Neural cell (in vitro differentiated cells): ENCODE measurements at regions not wholly inside any gene's neighbourhood (a gene's known extent, or its start where the extent isn't known, plus 50 kb on each side); places are given as distances from the start of the nearest gene placed in this dataset.

Experiments
- H2AFZ ChIP-seq: fragments of 200-600, 300-800 bp; sonication (generic), shearing (Covaris generic); 2 replicates; pipeline ENCODE4 v1.6.0; 2014; ENCODE audit warnings: low read depth, mild to moderate bottlenecking, antibody characterized with exemption, low read length, moderate library complexity
- H3F3A ChIP-seq: fragments of 200-600 bp; shearing (Covaris generic); 2 replicates; pipeline ENCODE4 v1.6.1; 2016; ENCODE audit warnings: mild to moderate bottlenecking, moderate library complexity, mixed read lengths, antibody characterized with exemption, low read length; ENCODE audit not compliant: insufficient read depth, poor library complexity, severe bottlenecking
- H3K27ac ChIP-seq: fragments of 200-600, 300-800 bp; sonication (generic), shearing (Covaris generic); 2 replicates; pipeline ENCODE4 v1.5.1; 2014; ENCODE audit warnings: mild to moderate bottlenecking, low read length, moderate library complexity
- H3K27me3 ChIP-seq: fragments of 300-800, 200-600 bp; sonication (generic), shearing (Covaris generic); 2 replicates; pipeline ENCODE4 v1.6.0; 2014; ENCODE audit warnings: mild to moderate bottlenecking, low read depth, low read length, moderate library complexity; ENCODE audit not compliant: insufficient read depth
- H3K36me3 ChIP-seq: fragments of 300-800, 200-600 bp; sonication (generic), shearing (Covaris generic); 2 replicates; pipeline ENCODE4 v1.5.1; 2014; ENCODE audit warnings: mild to moderate bottlenecking, antibody characterized with exemption, low read length, moderate library complexity; ENCODE audit not compliant: insufficient read depth
- H3K4me2 ChIP-seq: fragments of 300-800, 200-600 bp; sonication (generic), shearing (Covaris generic); 2 replicates; pipeline ENCODE4 v1.6.0; 2014; ENCODE audit warnings: mild to moderate bottlenecking, low read length
- H3K4me3 ChIP-seq: fragments of 300-800, 200-600 bp; sonication (generic), shearing (Covaris generic); 2 replicates; pipeline ENCODE4 v1.5.1; 2014; ENCODE audit warnings: mild to moderate bottlenecking, low read length, moderate library complexity
- H3K79me2 ChIP-seq: fragments of 200-600 bp; shearing (Covaris generic); replicated peaks from 2 replicates; pipeline ENCODE4 v1.6.0; 2014; ENCODE audit warnings: mild to moderate bottlenecking, low read length, moderate library complexity; ENCODE audit not compliant: insufficient read depth
- H3K9ac ChIP-seq: fragments of 300-800, 200-600 bp; sonication (generic), shearing (Covaris generic); 2 replicates; pipeline ENCODE4 v1.6.1; 2016; ENCODE audit warnings: mild to moderate bottlenecking, low read length, mixed read lengths
- H3K9me2 ChIP-seq: fragments of 200-600 bp; shearing (Covaris generic); 2 replicates; pipeline ENCODE4 v1.6.1; 2016; ENCODE audit warnings: mild to moderate bottlenecking, low read length, mixed read lengths; ENCODE audit not compliant: insufficient read depth
- H3K9me3 ChIP-seq: fragments of 200-600, 300-800 bp; sonication (generic), shearing (Covaris generic); 2 replicates; pipeline ENCODE4 v1.6.1; 2016; ENCODE audit warnings: mild to moderate bottlenecking, mixed run types, low read length, moderate library complexity, mixed read lengths
- H4K20me1 ChIP-seq: fragments of 200-600 bp; shearing (Covaris generic); 2 replicates; pipeline ENCODE4 v1.6.1; 2016; ENCODE audit warnings: mild to moderate bottlenecking, mixed run types; ENCODE audit not compliant: insufficient read depth
- EP300 ChIP-seq: fragments of 450-650 bp; conservative IDR thresholded peaks from 2 replicates; pipeline ENCODE4 v1.6.1; 2014; ENCODE audit warnings: antibody characterized with exemption, mild to moderate bottlenecking, moderate library complexity; ENCODE audit not compliant: poor library complexity, severe bottlenecking
- EZH2 ChIP-seq: fragments of 200-600, 300-800 bp; shearing (Covaris generic), sonication (generic); IDR thresholded peaks from 2 replicates; pipeline ENCODE4 v1.6.1; 2014; ENCODE audit warnings: antibody characterized with exemption, low read length, borderline replicate concordance, mild to moderate bottlenecking; ENCODE audit not compliant: insufficient read depth, poor library complexity, severe bottlenecking
- MXI1 ChIP-seq: fragments of 450-650 bp; conservative IDR thresholded peaks from 2 replicates; pipeline ENCODE4 v1.6.1; 2014; ENCODE audit warnings: antibody characterized with exemption, mild to moderate bottlenecking; ENCODE audit not compliant: poor library complexity, severe bottlenecking
- POLR2AphosphoS5 ChIP-seq: IDR thresholded peaks from 2 replicates; pipeline ENCODE4 v1.6.1; 2012
- RAD21 ChIP-seq: fragments of 450-650 bp; conservative IDR thresholded peaks from 2 replicates; pipeline ENCODE4 v1.6.1; 2014; ENCODE audit warnings: antibody characterized with exemption, mild to moderate bottlenecking, moderate library complexity
- REST ChIP-seq: IDR thresholded peaks from 2 replicates; pipeline ENCODE4 v1.6.1; 2012; ENCODE audit warnings: borderline replicate concordance
- SMC3 ChIP-seq: fragments of 450-650 bp; conservative IDR thresholded peaks from 2 replicates; pipeline ENCODE4 v1.6.1; 2014; ENCODE audit warnings: antibody characterized with exemption, mild to moderate bottlenecking, moderate library complexity; ENCODE audit not compliant: poor library complexity
- TAF1 ChIP-seq: IDR thresholded peaks from 2 replicates; pipeline ENCODE4 v1.6.1; 2012; ENCODE audit warnings: low read depth
- TF ChIP-seq, protein P1 (sequence below): fragments of 450-650 bp; IDR thresholded peaks from 2 replicates; pipeline ENCODE4 v1.5.1; 2014; ENCODE audit warnings: antibody characterized with exemption, mild to moderate bottlenecking, moderate library complexity; ENCODE audit not compliant: poor library complexity, severe bottlenecking

DNA sequence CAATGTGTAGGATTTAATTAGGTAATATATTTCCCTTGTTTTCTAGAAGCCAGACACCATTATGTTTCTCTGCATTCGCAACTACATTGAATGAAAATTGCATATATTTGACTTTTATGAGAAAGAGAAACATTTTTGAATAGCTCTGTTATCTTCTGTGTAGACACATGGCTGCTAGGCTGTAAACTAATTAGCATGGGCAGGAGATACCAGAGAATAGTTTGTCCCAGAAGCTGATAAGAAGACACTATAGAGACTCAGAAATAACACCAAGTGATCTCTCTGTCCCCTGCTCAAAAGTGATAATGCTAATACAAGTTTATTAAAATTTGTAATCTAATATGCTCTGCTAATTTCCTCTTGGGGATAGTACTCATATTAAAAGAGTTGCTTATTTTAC, 198.0 kb upstream of the TUSC1 start:
- Histone ChIP-seq H3K9me2 (no peaks in the 10 kb centered on the region), H3K27me3 (no peaks in the 10 kb centered on the region)
- TF ChIP-seq POLR2AphosphoS5 (no peak), REST (no peak), EP300 (no peak), EZH2 (no peak), RAD21 (no peak), SMC3 (no peak), MXI1 (no peak), TAF1 (no peak)
- TF ChIP-seq, protein P1, sequence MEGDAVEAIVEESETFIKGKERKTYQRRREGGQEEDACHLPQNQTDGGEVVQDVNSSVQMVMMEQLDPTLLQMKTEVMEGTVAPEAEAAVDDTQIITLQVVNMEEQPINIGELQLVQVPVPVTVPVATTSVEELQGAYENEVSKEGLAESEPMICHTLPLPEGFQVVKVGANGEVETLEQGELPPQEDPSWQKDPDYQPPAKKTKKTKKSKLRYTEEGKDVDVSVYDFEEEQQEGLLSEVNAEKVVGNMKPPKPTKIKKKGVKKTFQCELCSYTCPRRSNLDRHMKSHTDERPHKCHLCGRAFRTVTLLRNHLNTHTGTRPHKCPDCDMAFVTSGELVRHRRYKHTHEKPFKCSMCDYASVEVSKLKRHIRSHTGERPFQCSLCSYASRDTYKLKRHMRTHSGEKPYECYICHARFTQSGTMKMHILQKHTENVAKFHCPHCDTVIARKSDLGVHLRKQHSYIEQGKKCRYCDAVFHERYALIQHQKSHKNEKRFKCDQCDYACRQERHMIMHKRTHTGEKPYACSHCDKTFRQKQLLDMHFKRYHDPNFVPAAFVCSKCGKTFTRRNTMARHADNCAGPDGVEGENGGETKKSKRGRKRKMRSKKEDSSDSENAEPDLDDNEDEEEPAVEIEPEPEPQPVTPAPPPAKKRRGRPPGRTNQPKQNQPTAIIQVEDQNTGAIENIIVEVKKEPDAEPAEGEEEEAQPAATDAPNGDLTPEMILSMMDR: no peak

DNA sequence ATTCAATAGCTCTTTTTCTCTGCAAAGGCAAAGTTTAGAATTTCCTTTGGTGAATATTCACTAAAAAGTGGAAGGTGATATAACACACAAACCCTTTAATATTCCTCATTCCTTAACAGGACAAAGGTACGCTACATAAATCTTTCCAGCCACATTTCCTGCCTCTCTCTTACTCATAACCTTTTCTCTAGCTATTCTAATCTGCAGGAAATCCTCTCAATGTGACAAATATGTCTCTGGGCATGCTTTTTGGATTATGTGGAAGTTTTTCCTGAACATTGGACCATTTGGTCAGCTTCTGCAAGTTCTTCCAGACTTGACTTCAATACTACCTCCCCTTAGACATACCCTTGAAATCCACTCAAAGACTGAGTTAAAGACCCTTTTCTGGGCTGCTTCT, 186.3 kb upstream of the TUSC1 start:
- H3K4me3 ChIP-seq: no peak overlapping the region
- H3K4me2 ChIP-seq: no peak overlapping the region
- no peaks in the 10 kb centered on the region for H3K9me2 ChIP-seq
- H2AFZ ChIP-seq: no peak overlapping the region
- no peaks in the 10 kb centered on the region for H3K9me3 ChIP-seq
- no peak for TF ChIP-seq RAD21
- no peak for TF ChIP-seq POLR2AphosphoS5
- TF ChIP-seq TAF1: no peak
- no peak for TF ChIP-seq EZH2
- TF ChIP-seq SMC3: no peak
- H3K27me3 ChIP-seq: no peaks in the 10 kb centered on the region
- H3K79me2 ChIP-seq: no peaks in the 10 kb centered on the region
- H3K36me3 ChIP-seq: no peaks in the 10 kb centered on the region
- no peaks in the 10 kb centered on the region for H3F3A ChIP-seq
- H4K20me1 ChIP-seq: no peaks in the 10 kb centered on the region
- no peak overlapping the region for H3K9ac ChIP-seq
- H3K27ac ChIP-seq: no peak overlapping the region

More for the DNA sequence above, 198.0 kb upstream of the TUSC1 start:
- Histone ChIP-seq H3K9ac (no peak overlapping the region), H3K4me3 (no peak overlapping the region), H3K4me2 (no peak overlapping the region), H2AFZ (no peak overlapping the region), H3F3A (no peaks in the 10 kb centered on the region), H4K20me1 (no peaks in the 10 kb centered on the region), H3K36me3 (no peaks in the 10 kb centered on the region), H3K9me3 (no peaks in the 10 kb centered on the region), H3K79me2 (no peaks in the 10 kb centered on the region), H3K27ac (no peak overlapping the region)

DNA sequence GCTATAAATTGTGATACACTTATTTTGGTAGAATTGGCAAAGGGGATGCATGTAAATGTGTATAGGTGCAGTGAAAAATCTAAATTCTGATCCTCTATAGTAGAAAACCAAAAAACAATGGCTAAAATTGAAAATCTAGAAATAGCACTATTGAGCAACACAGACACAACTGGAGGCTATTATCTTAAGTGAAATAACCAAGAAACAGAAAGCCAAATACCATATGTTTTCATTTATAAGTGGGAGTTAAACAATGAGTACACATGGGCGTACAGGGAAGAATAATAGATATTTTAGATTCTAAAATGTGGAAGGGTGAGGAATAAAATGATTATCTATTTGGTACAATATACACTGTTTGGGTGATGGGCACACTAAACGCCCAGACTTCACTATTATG, 183.2 kb upstream of the TUSC1 start:
- no peaks in the 10 kb centered on the region for H3K36me3 ChIP-seq
- no peak overlapping the region for H3K4me3 ChIP-seq
- H3K79me2 ChIP-seq: no peaks in the 10 kb centered on the region
- H4K20me1 ChIP-seq: no peaks in the 10 kb centered on the region
- no peaks in the 10 kb centered on the region for H3F3A ChIP-seq
- H3K9me3 ChIP-seq: no peaks in the 10 kb centered on the region
- no peak overlapping the region for H3K9ac ChIP-seq
- H3K27ac ChIP-seq: no peak overlapping the region
- no peak overlapping the region for H3K4me2 ChIP-seq
- H2AFZ ChIP-seq: no peak overlapping the region
- no peaks in the 10 kb centered on the region for H3K27me3 ChIP-seq
- H3K9me2 ChIP-seq: no peaks in the 10 kb centered on the region
- TF ChIP-seq RAD21 (no peak), SMC3 (no peak), MXI1 (no peak), TAF1 (no peak), EZH2 (no peak), EP300 (no peak), REST (no peak), POLR2AphosphoS5 (no peak)
- TF ChIP-seq, protein P1: no peak
